ENCODE measurements at regions not wholly inside any gene's neighbourhood (a gene's known extent, or its start where the extent isn't known, plus 50 kb on each side); places are given as distances from the start of the nearest gene placed in this dataset.

DNA sequence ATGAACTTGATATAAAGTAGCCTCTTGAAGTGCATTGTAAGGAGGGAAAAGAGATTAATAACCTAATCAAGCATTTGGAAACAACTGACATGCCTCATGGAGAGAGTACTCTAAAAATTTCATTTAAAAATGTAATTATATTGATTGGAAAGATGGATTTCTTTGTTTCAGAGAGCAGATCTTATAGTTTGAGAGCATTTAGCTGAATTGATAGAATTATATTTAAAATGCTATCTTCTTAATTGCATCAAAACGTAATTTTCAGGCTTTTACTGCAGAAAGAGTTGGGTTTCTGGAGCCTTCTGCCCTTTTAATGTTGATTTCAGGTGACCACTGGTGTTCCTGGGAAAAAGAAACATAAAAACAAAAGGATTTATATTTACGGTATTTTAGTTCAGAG is 130.6 kb downstream of the EDN3 start:
- WGBS, 2 experiments (ENCODE audit: extremely low coverage in 1 of 2, insufficient coverage in 1 of 2, insufficient read length in 1 of 2, insufficient replicate concordance in 2 of 2, low coverage in 1 of 2, low lambda C conversion rate in 2 of 2, missing lambda C conversion rate in 1 of 2): 46% methylated on average over 2 of the region's 2 CpGs; no CpG with 5 or more reads in 1 of the 2 experiments
- Histone ChIP-seq H4K20me1 (replicated peaks in 1 of 2; ENCODE audit: control insufficient read depth in 1 of 2, insufficient read depth in 2 of 2, low read length in 2 of 2) (no peaks in the 10 kb centered on the region), H3K27me3 (replicated peaks in 1 of 4; ENCODE audit: control insufficient read depth in 3 of 4, extremely low read depth in 1 of 4, insufficient read depth in 3 of 4, low read length in 3 of 4) (no peaks in the 10 kb centered on the region), H3K4me2 (ENCODE audit: insufficient read depth in 1 of 2, low read depth in 2 of 2, low read length in 2 of 2) (no peak overlapping the region), H3K79me2 (ENCODE audit: control insufficient read depth in 1 of 2, insufficient read depth in 2 of 2, low read length in 2 of 2) (no peaks in the 10 kb centered on the region), H3K4me3 (ENCODE audit: extremely low read depth in 1 of 4, insufficient read depth in 2 of 4, low read depth in 3 of 4, low read length in 4 of 4) (no peak overlapping the region), H3K9ac (replicated peaks in 1 of 4; ENCODE audit: extremely low read depth in 1 of 4, low read depth in 3 of 4, low read length in 3 of 4) (no peak overlapping the region), H3K27ac (ENCODE audit: low read depth, low read length) (no peak overlapping the region), H2BK120ac (replicated peaks; ENCODE audit: low read depth, low read length) (no peak overlapping the region), H2AK5ac (ENCODE audit: low read depth, low read length) (no peak overlapping the region), H3K79me1 (ENCODE audit: low read depth, low read length) (no peaks in the 10 kb centered on the region), H3K18ac (ENCODE audit: extremely low read depth, low read length) (no peak overlapping the region), H2BK5ac (ENCODE audit: low read depth, low read length) (no peak overlapping the region), H3K9me3 (ENCODE audit: insufficient read depth in 2 of 2, low read depth in 1 of 2, low read length in 1 of 2) (no peaks in the 10 kb centered on the region), H3K36me3 (ENCODE audit: control insufficient read depth in 2 of 4, insufficient read depth in 4 of 4, low read length in 3 of 4) (no peaks in the 10 kb centered on the region), H4K91ac (replicated peaks; ENCODE audit: insufficient read length, low read length) (no peak overlapping the region), H2BK20ac (ENCODE audit: low read length) (no peak overlapping the region), H4K5ac (ENCODE audit: insufficient read length, low read depth, low read length) (no peak overlapping the region), H3K4ac (replicated peaks; ENCODE audit: insufficient read length, low read depth, low read length) (no peak overlapping the region), H2BK15ac (ENCODE audit: low read length) (no peak overlapping the region), H3K23ac (ENCODE audit: insufficient read length) (no peak overlapping the region), H3K23me2 (ENCODE audit: low read depth, low read length) (no peaks in the 10 kb centered on the region; the same call in 1 of the 2 replicates), H2BK12ac (ENCODE audit: low read depth, low read length) (no peak overlapping the region), H3K56ac (replicated peaks; ENCODE audit: insufficient read length, low read depth, low read length) (no peak overlapping the region), H3K4me1 (replicated peaks in 1 of 4; ENCODE audit: control insufficient read depth in 3 of 4, insufficient read depth in 4 of 4, low read length in 3 of 4) (no peaks in the 10 kb centered on the region; a peak in 1 of 7 replicates), H3K14ac (ENCODE audit: insufficient read length) (no peak overlapping the region), H2AFZ (ENCODE audit: low read length) (no peak overlapping the region), H4K8ac (ENCODE audit: extremely low read depth, insufficient read depth, low read length) (no peak overlapping the region)
- DNase-seq (ENCODE audit: low read depth in 1 of 2, low spot score in 2 of 2) (no peak), FAIRE-seq (no peak)
- POLR2A ChIA-PET (ENCODE audit: partially characterized antibody): no interaction called here
- CTCF ChIA-PET (ENCODE audit: partially characterized antibody): interaction anchor here (0.6 to 1.5 kb wide), 3 partner anchors 10 to 412 kb away, joined by 3 read pairs; partner anchors contain the start of gene TUBB1
- no peak for TF ChIP-seq JUND (IDR thresholded peaks at IDR 0.05; ENCODE audit: low read length)
- TF ChIP-seq FOSL1 (IDR thresholded peaks at IDR 0.05; ENCODE audit: insufficient read depth, low read depth, low read length): no peak
- no peak for TF ChIP-seq SIX5 (IDR thresholded peaks at IDR 0.05; ENCODE audit: low read depth, low read length)
- TF ChIP-seq NANOG (IDR thresholded peaks at IDR 0.05; ENCODE audit: insufficient read depth, low read depth, low read length, poor library complexity, severe bottlenecking): no peak
- no peak for TF ChIP-seq SP1 (IDR thresholded peaks at IDR 0.05; ENCODE audit: low read depth, low read length)
- no peak for TF ChIP-seq KDM1A (IDR thresholded peaks at IDR 0.05; ENCODE audit: borderline replicate concordance, low read length)
- no peak for TF ChIP-seq POU5F1 (IDR thresholded peaks at IDR 0.05; ENCODE audit: low read depth, low read length)
- TF ChIP-seq PHF8 (conservative IDR thresholded peaks at IDR 0.05; ENCODE audit: low read depth, low read length): no peak
- no peak for TF ChIP-seq MAFK (IDR thresholded peaks at IDR 0.05; ENCODE audit: low read depth, low read length)
- TF ChIP-seq YY1 (IDR thresholded peaks at IDR 0.05; ENCODE audit: low read depth, low read length): no peak
- TF ChIP-seq, protein P1, sequence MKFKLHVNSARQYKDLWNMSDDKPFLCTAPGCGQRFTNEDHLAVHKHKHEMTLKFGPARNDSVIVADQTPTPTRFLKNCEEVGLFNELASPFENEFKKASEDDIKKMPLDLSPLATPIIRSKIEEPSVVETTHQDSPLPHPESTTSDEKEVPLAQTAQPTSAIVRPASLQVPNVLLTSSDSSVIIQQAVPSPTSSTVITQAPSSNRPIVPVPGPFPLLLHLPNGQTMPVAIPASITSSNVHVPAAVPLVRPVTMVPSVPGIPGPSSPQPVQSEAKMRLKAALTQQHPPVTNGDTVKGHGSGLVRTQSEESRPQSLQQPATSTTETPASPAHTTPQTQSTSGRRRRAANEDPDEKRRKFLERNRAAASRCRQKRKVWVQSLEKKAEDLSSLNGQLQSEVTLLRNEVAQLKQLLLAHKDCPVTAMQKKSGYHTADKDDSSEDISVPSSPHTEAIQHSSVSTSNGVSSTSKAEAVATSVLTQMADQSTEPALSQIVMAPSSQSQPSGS (IDR thresholded peaks at IDR 0.05; ENCODE audit: low read length): no peak
- TF ChIP-seq ZNF274 (IDR thresholded peaks at IDR 0.05; ENCODE audit: borderline replicate concordance, extremely low read depth, low read length): no peak
- no peak for TF ChIP-seq CHD2 (IDR thresholded peaks at IDR 0.05; ENCODE audit: low read length)
